ENCODE measurements at regions not wholly inside any gene's neighbourhood (a gene's known extent, or its start where the extent isn't known, plus 50 kb on each side); places are given as distances from the start of the nearest gene placed in this dataset.
"Not testable (repeated sequence)": the region's sequence is repeated elsewhere in the genome, so short reads cannot be mapped to it uniquely, and the experiment has no call there.

DNA sequence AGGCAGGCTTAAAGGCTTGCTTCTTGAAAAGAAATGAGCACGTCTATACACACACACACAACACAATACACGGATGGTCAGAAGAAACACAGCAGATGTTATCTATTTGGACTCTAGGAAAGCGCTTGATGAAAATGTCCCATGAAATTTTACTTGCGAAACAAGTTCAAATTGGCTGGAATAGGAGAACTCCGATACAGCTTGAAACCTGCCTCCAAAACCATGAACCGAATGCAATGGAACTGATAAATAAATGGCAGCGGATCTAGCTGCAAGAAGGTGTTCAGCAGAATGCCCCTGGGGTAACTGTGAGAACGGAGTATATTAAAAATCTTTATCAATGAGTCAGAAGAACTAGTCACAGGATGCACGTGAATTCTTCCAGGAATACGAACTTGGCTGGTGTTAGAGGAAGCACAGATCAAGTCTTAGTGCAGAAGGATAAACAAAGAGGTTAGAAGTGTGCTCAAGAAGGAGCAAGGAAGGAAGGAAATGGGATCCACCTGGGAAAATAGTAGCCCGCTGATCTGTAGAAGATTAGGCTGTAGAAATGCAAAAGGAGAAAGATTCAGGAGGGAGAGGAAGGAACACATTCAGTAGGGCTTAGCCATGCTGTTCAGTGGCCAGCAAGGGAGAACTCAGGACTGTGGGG is 142.0 kb upstream of the PRKCQ start:
- no peak for DNase-seq

DNA sequence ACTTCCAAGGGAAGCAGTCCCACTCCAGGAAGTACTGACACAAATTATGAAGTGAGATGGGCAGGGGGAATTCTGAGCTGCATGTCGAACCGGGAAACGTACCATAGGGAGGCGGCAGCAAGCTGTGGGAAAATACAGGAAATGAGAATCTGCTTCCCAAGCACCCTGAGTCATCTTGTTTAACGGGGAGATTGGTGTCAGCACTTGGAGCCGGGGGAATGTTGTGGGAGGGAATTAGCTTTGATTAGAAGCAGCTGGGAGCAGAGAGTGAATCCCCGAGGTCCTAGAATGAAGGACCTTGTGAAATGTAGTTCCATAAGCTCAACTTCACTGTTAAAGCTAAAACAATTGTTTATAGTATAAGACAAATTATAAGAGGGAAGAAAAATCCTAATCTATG is 141.4 kb upstream of the PRKCQ start:
- DNase-seq: no peak

DNA sequence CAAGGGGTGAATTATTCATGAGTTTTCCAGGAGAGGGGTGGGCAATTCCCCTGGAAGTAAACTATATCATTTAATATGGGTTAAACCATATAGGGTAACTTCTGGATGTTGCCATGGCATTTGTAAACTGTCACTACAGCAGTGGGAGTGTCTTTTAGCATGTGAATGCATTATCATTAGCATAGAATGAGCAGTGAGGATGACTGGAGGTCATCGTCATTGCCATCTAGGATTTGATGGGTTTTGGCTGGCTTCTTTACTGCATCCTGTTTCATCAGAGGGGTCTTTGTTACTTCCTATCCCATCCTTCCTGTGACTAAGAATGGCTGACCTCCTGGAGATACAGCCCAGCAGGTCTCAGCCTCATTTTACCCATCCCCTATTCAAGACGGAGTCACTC is 139.5 kb upstream of the PRKCQ start:
- no peak for DNase-seq

DNA sequence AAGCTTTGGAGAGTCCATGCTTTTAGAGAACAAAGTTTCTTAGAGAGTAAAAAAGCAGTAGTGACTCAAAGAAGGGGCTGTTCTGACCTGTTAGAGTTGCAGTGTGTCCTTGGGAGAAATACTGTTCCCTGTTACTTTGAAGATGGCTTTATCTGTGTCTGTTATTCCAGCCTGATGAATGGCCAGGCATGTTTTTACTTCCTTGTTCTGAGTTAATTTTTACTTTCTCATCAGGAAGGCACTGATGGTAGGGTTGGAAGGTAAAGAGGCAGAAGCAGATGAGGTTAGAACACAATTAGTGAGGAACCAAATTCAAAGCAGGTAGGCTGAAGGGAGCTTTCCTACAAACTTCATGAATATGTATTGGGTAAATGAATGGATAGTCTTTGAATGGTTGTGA is 138.5 kb upstream of the PRKCQ start:
- no peak for DNase-seq

DNA sequence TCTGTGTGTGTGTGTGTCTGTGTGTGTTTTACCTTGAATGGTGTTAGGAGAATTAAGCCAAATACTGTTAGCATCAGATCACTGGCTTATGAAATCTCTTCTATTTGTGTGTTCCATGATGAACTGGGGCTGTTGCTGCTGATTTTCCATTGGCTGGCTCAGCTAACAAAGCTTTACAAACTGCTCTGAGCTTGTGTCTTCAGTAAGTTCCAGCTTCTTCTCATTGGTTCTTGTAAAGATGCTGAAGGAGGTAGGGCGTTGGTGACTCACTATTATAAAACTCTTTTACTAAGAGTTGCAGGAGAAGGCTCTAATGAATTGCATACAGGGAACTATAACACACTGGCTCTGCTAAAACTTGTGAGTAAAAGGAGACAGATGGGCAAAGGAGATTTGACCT is 136.4 kb upstream of the PRKCQ start:
- no peak for DNase-seq

DNA sequence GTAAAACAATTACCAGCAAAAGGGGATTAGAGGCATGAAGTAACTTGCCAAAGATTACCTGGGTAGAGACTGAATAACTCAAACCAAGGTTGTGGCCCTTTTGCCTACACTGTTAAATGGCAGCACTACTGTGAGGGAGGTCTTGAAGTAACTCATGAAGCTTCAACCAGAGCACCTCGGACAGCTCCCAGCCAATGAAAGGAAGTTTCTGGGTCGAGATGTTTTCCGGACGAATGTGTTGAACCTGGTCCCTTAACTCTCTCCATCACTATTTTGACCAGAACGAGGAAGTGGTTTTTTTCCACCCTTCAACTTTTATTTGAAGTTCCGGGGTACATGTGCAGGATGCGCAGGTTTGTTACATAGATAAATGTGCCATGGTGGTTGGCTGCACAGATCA is 133.6 kb upstream of the PRKCQ start:
- DNase-seq: no peak

DNA sequence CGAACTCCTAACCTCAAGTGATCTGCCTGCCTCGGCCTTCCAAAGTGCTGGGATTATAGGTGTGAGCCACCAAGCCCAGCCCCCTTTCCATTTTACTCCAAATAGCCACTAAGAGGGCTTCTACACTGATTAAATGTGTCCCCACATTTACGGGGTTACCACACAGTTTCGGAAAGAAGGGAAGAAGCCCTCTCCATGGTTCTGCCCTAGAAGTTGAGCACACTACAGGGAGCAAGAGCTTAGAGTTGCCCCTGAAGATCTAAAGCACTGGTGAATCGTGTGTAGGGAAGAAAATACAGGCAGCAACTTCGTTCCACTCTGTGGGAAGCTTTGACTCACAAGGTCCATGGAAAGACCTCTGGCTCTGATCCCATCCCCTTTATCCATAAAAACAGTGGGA is 133.0 kb upstream of the PRKCQ start:
- DNase-seq: no peak

DNA sequence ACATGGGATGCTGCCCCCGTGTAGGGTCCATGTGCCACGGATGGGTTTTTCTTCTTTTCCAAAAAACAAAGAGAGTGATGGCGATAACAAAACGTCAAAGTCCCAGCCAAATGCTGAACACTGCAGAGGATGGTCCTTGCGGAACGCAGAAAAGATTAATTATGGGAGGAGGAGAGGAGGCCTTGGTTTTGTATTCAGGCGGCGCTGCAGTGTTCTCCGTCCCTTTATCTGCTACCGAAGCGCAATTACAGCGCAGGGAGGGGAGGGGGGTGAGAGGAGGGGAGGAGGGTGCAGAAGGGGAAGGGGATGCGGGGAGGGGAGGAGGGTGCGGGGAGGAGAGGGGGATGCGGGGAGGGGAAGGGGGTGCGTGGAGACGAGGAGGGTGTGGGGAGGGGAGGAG is 131.8 kb upstream of the PRKCQ start:
- DNase-seq: no peak

DNA sequence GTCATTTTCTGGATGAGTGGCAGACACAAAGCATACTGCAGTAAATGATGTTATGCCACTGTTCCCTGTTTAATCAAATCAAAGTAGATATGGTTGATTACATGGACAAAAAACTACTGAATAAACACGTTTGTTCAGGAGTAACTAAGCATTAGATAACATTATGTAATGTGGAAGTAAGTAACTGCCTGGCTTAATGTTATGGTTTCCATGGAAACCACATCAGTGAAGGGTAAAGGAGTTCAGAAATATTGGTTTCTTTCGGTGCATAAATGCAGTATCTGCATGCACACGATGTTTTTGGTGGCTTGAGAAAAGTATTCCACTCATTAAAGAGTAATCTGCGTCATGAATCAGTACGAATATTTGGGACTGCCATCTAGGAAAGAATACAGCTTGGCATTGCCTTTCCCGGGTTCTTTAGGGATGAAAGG is 131.3 kb upstream of the PRKCQ start:
- DNase-seq: no peak

DNA sequence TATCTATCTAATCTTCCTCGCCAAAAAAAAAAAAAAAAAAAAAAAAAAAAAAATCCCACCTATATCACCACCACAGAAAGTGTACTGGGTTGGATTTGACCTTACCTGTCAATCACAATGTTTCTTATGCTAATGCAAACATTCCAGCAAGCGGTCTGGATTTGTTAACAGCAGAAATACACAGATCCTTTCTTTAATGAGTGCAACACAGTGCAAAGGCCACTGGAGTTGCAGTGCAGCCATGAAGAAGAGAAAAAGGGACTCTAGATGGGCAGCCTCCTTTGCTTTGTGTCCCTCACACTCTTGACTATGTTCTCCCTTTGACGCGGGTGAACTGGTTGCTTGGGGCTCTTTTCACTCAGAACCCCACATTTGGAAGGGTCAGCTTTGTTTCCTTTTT is 127.3 kb upstream of the PRKCQ start:
- no peak for DNase-seq

DNA sequence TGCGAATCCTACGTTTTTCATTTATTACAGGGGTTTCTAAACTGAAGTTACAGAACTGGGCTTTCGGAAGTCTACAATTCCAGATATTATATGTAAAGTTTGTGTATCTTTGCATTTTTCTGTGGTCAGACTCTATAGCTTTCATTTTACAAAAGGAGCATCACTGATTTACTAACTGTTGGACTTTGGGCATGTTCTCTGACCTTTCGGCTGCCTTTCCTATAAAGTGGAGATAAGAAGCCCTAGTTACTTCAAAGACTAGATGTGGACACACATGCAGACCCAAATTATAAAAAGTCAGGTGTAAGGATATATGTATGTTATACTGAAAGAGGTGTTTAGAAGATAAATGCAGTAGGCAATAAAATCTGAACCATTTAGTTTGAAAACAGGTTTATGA is 126.6 kb upstream of the PRKCQ start:
- no peak for DNase-seq

DNA sequence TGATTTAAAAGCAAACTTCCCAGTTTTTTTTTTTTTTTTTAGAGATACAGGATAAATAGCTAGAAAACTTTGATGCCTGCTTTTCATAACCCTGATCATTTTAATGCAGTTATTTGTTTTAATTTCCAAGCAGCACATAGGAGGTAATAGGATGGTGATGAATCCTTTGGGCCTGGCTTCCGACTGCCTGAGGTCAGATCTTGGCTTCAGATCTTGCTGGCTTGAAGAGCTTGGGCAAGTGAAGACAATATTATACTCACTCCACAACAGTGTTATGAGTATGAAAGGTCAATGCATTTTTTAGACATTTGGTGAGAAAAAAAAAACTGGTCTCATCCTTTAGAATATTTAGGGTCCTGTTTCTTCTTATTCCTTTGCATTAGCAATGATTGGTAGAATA is 124.8 kb upstream of the PRKCQ start:
- DNase-seq: no peak

DNA sequence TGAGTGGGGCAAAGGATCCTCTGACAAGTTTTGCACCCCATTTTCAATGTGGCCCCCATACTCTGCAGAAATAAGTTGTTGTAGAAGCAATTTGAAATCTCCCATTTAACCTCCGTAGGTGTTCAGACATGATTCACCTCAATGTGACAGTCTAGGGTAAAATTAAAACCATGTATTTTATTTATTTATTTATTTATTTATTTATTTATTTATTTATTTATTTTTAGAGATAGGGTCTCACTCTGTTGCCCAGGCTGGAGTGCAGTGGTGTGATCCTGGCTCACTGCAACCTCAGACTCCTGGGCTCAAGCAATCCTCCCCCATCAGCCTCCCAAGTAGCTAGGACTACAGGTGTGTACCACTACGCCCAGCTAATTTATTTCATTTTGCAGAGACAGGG is 122.8 kb upstream of the PRKCQ start:
- DNase-seq: not testable (repeated sequence)

DNA sequence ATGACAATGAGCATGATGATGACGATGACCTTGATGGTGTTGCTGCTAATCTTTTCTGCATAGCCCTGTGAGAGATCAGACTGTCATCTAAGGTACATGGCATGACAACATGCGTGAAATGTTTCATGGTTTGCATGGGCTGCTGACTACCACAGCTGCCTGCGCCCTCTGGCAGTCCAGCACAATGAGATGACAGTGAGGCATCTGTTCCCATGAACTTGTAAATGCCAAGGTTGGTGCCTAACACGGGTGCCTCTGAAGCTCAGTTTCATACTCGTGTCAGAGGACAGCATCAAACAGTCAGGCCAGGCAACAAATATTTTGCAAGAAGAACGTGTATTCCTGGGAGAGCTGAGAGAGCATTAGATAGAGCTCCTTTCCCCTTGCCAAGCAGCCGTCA is 122.0 kb upstream of the PRKCQ start:
- no peak for DNase-seq

DNA sequence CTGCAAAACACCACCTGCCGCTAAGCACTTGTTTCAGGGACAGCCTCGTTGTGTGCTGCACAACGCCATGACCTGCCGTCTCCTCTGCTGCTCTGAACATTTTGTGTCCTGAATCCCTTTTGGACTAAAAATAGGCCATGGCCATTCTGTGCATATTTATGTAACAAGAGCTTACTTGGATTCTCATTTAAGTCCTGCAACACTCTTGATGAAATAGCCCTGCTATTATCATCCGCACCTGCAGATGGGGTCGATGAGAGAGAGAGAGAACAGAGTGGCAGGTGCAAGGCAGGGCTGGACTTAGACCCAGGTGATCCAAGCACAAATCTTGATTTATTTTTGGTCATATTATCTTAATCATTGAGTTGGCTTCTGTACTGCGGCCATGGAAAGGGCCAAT is 121.2 kb upstream of the PRKCQ start:
- no peak for DNase-seq

DNA sequence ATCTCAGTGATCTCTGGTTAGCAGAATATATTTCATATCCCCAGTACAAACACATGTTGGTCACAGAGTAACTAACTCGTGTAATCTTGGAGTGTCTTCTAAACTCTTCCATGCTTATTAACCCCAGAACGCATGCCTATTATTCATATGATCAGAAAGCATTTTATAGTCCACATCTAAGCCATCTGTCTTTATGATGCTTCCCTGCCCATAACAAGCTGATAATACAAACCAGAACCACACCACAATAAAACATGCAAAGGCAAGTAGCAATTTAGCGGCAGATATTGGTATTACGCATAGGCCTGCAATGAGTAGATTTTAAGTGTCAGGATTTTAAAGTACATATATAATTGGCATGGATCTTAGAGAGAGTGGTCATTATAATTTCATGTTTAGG is 120.0 kb upstream of the PRKCQ start:
- DNase-seq: no peak

DNA sequence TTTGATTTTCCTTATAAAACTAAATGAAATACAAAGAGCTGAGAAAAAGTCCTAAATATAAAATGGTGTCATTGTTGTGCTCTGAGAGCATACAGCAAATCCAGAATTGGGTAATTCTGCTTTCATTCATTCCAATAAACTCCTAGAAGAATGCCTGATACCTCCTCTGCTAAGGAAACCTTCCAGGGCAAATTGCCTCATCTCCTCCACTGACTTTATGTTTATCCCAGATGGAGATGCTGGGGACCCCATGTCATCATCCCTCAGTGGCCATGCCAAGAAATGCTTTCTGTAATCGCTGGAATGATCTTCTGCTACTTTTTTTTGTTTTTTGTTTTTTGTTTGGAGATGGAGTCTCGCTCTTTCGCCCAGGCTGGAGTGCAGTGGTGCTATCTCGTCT is 119.3 kb upstream of the PRKCQ start:
- no peak for DNase-seq

DNA sequence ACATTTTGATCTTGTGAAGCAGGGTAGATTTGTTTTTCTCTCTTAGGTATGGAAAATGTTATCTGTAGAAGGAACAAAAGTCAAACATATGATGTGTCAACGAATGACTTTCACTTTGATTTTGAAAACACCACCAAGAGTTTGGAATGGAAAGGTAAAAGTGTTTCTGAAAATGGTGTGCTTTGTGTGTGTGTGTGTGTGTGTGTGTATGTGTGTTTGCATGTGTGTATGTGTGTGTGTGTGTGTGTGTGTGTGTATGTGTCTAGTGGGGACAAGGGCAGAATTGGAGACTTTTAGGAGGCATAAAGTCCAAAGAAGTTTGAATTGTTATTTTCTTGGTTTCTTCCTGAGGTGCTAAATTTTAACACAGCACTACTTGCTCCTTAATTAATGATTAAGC is 115.4 kb upstream of the PRKCQ start:
- no peak for DNase-seq

DNA sequence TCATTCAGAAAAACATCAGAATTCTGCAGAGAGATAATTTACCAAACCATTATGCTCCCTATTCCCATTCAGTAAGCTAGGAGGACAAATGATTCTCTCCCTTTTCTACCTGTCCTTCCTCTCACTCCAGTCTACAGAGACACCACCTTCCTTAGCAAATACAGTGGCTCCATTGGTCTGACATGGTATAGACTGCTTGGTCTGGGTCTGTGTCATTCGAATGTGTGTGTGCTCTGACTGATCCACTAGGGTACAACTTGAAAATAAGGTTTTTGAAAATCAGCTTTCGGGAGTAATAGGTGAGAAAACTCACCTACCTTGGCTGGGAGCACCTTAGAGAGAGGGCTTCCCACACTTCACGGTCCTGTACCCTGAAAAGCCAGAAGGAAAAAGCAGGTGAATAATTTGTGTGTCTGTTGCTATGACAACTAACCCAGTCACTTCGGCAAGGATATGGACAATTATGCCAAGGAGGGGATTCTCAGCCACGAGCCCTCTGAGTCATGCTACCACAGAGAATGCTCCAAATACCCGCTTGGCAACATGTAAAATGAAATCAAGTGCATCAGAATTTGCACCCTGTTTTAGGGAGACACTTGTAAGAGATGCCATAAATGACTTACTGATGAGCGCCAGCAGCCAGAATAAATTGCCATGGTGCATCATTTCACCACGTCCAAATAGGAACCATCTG is 114.5 kb upstream of the PRKCQ start:
- DNase-seq: no peak

DNA sequence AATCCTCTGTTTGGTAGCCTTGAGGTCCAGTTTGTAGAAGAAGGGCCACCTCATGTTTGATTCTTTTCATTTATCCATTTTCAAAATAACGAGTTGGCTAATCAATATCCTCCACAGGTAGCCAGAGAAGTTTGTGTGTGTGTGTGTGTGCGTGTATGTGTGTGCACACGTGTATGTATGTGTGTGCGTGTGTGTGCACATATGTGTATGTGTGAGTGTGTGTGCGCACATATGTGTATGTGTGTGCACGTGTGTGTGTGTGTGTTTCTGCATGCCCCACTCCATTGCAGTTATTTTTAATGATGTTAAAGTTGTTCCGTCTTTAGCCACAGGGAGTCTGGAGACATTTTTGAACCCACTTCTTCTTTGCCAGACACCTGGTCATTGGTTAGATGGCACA is 112.8 kb upstream of the PRKCQ start:
- no peak for DNase-seq

DNA sequence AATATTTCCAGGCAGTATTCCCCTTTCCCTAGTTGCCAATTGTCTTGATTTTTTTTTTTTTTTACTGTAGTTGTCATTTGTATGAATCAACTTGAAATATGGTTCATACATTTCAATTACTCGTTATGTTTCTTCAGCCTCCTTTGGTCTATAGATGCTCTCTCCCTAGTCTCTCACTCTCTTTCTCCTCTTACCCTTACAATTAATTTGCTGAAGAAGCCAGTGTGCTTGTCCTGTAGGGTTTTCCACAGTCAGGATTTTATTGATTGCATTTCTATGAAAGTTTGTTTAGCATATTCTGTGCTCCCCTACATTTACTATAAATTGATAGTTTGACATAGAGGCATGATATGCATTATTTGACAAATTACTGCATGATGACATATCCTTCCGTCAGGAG is 112.0 kb upstream of the PRKCQ start:
- no peak for DNase-seq

DNA sequence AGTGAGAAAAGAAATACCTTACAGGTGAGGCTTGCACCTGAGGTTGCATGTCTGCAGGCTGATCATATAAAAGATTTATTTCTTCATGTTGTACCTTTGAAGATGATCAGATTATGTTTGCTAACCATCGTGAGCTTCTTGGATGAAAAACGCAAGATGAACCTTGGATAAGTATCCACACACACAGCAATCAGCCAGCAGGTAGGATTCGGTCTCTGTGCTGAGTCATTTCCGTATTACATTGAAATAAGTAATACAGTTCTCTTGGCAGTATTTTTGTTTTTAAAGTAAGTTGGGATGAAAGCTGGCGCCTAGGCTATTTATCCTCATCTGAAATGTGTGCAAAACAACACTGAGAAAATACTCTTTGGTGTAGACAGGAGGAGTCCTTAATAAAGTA is 109.0 kb upstream of the PRKCQ start:
- DNase-seq: no peak

DNA sequence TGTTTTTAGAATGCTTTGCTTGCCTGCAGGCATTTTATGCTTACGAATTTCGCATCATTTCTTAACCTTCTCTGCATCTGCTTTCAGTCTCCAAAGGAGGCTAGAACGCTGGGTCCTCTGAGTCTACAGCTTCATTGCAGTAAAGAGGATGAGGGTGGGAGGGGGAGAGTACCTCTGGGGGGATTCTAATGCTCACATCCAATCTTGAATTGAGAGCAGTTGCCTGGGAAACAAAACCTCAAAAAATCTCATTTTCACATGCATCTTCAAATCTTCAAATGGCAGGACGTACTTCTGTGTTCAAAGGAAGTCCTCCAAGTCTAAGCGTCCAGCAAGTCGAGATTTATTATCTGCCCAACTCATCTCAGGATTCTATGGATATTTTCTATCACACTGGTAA is 100.7 kb upstream of the PRKCQ start:
- DNase-seq: no peak

DNA sequence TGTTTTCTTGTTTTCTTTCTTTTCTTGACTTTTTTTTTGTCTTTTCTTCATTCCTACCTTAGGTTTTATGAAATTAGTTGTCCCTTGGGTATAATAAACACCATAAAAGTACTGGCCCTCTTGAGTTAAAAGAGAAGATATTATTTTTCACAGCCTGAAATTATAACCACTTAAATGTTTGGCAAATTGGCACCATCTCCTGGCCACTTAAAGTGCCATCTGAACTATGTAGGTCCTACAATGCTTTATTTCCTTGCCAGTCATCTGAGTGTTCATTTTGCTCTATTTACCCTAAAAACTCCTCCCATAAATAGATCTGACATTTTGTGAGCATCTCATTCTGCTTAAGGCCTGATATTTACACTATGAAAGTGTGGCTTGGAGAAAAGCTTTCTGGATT is 98.9 kb upstream of the PRKCQ start:
- no peak for DNase-seq

DNA sequence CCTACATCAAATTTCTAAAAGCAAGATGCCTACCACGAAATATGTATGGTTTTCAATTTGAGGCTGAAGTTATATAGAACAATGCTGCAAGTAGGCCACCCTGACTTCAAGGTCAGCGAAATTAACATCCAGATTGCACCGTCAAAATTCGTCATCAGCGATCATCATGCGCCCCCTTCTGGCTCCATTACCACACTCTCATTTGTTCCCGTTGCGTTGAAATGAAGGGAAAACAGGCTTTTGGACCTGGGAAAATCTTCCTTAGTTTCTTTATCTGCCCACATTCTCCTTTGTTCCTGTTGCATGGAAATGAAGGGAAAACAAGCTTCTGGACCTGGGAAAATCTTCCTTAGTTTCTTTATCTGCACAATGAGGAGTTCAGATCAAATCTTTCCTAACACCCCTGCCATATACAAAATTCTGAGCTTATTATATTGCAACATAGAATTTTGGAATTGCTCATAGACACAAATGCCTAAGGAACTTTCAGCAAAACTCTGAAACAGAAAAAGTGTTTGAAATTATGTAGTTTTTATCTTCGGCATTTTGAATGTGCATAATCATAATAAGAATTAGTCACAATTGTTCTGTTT is 98.2 kb upstream of the PRKCQ start:
- DNase-seq: peak; percentile 60

Measured in T-helper 9 cell (primary cell).